GM06990 (cell line): ENCODE measurements at regions not wholly inside any gene's neighbourhood (a gene's known extent, or its start where the extent isn't known, plus 50 kb on each side); places are given as distances from the start of the nearest gene placed in this dataset.

Experiments used
- DNase-seq: peaks from one replicate; pipeline ENCODE4 v3.0.0-alpha.2; 2011; ENCODE audit not compliant: insufficient read length; ENCODE audit errors: extremely low read depth
- H3K27me3 ChIP-seq: replicated peaks from 2 replicates; pipeline ENCODE4 v1.6.0; 2011; ENCODE audit warnings: low read length; ENCODE audit not compliant: control insufficient read depth, insufficient read depth
- H3K36me3 ChIP-seq: 2 replicates; pipeline ENCODE4 v1.5.1; 2011; ENCODE audit warnings: low read length; ENCODE audit not compliant: control insufficient read depth, insufficient read depth
- H3K4me3 ChIP-seq: replicated peaks from 2 replicates; pipeline ENCODE4 v1.5.1; 2011; ENCODE audit warnings: low read depth, mild to moderate bottlenecking, control low read depth, low read length
- CTCF ChIP-seq: IDR thresholded peaks from 2 replicates; pipeline ENCODE4 v1.5.1; 2011; ENCODE audit warnings: low read length, control low read depth, mild to moderate bottlenecking, inconsistent platforms; ENCODE audit not compliant: insufficient read depth, poor library complexity, severe bottlenecking

- Histone ChIP-seq H3K27me3 (no peaks in the 10 kb centered on the region), H3K4me3 (no peak overlapping the region), H3K36me3 (no peaks in the 10 kb centered on the region)
- DNase-seq, result no peak
- TF ChIP-seq CTCF, result no peak
Measured at GRCh38 chr16:54817940-54818574, 112.6 kb upstream of the IRX5 start.

GRCh38 chr16:54817432-54817831 lies 113.2 kb upstream of the IRX5 start:
- no peaks in the 10 kb centered on the region for H3K27me3 ChIP-seq
- H3K4me3 ChIP-seq, result no peak overlapping the region
- no peak for DNase-seq

GRCh38 chr16:54816471-54816870 lies 114.2 kb upstream of the IRX5 start:
- DNase-seq, result no peak
- no peak overlapping the region for H3K4me3 ChIP-seq
- H3K36me3 ChIP-seq, result no peaks in the 10 kb centered on the region
- no peaks in the 10 kb centered on the region for H3K27me3 ChIP-seq
- TF ChIP-seq CTCF, result no peak

More at GRCh38 chr16:54817432-54817831, 113.2 kb upstream of the IRX5 start:
- no peaks in the 10 kb centered on the region for H3K36me3 ChIP-seq
- TF ChIP-seq CTCF, result no peak

- H3K27me3 ChIP-seq, result no peaks in the 10 kb centered on the region
- no peak for DNase-seq
- TF ChIP-seq CTCF, result no peak
- no peak overlapping the region for H3K4me3 ChIP-seq
- no peaks in the 10 kb centered on the region for H3K36me3 ChIP-seq
Measured at GRCh38 chr16:54815177-54815576, 115.5 kb upstream of the IRX5 start.

- DNase-seq, result no peak
- Histone ChIP-seq H3K27me3 (no peaks in the 10 kb centered on the region), H3K4me3 (no peak overlapping the region), H3K36me3 (no peaks in the 10 kb centered on the region)
- TF ChIP-seq CTCF, result no peak
Measured at GRCh38 chr16:54813778-54814177, 116.9 kb upstream of the IRX5 start.

- Histone ChIP-seq H3K27me3 (no peaks in the 10 kb centered on the region), H3K4me3 (no peak overlapping the region), H3K36me3 (no peaks in the 10 kb centered on the region)
- DNase-seq, result no peak
- TF ChIP-seq CTCF, result no peak
Measured at GRCh38 chr16:54812229-54812628, 118.4 kb upstream of the IRX5 start.
